ENCODE measurements at regions not wholly inside any gene's neighbourhood (a gene's known extent, or its start where the extent isn't known, plus 50 kb on each side); places are given as distances from the start of the nearest gene placed in this dataset.

GRCh38 chr9:87007711-87008366 is 60.5 kb upstream of the GAS1 start:
- no peak for DNase-seq (ENCODE audit: extremely low spot score)
- CTCF ChIA-PET = no interaction called here
- TF ChIP-seq HDGF (IDR thresholded peaks at IDR 0.05; ENCODE audit: borderline replicate concordance) = no peak
- POLR2A ChIA-PET = no interaction called here

GRCh38 chr9:87008667-87009066 is 61.4 kb upstream of the GAS1 start:
- DNase-seq (ENCODE audit: extremely low spot score) = no peak
- TF ChIP-seq SUZ12 (IDR thresholded peaks at IDR 0.05) = no peak
- no peak for TF ChIP-seq ZNF384 (IDR thresholded peaks at IDR 0.05)
- TF ChIP-seq BHLHE40 (IDR thresholded peaks at IDR 0.05; ENCODE audit: borderline replicate concordance) = no peak
- TF ChIP-seq FOXM1 (IDR thresholded peaks at IDR 0.05; ENCODE audit: borderline replicate concordance) = no peak
- no peak for TF ChIP-seq ARNT (IDR thresholded peaks at IDR 0.05)
- no peak for TF ChIP-seq ELF4 (IDR thresholded peaks at IDR 0.05)
- TF ChIP-seq CTBP1 (IDR thresholded peaks at IDR 0.05; ENCODE audit: borderline replicate concordance) = no peak
- no peak for TF ChIP-seq HDGF (IDR thresholded peaks at IDR 0.05; ENCODE audit: borderline replicate concordance)
- no peak for TF ChIP-seq LEF1 (IDR thresholded peaks at IDR 0.05; ENCODE audit: borderline replicate concordance)
- no peak for TF ChIP-seq SP1 (IDR thresholded peaks at IDR 0.05)
- TF ChIP-seq L3MBTL2 (conservative IDR thresholded peaks at IDR 0.05) = no peak
- ChIA-PET POLR2A (interaction anchor here (0.6 kb wide), 1 partner anchor 187 kb away, joined by 3 read pairs; no protein-coding TSS in a partner anchor), CTCF (interaction anchor here (0.6 to 0.7 kb wide), 2 partner anchors 24 to 406 kb away, joined by 3 to 5 read pairs; no protein-coding TSS in a partner anchor)

- TF ChIP-seq SP1 (IDR thresholded peaks at IDR 0.05) (no peak), PKNOX1 (IDR thresholded peaks at IDR 0.05) (no peak), ARNT (IDR thresholded peaks at IDR 0.05) (no peak), FOXM1 (IDR thresholded peaks at IDR 0.05; ENCODE audit: borderline replicate concordance) (no peak), TARDBP (IDR thresholded peaks at IDR 0.05) (no peak), HDGF (IDR thresholded peaks at IDR 0.05; ENCODE audit: borderline replicate concordance) (no peak), L3MBTL2 (conservative IDR thresholded peaks at IDR 0.05) (no peak), FOXK2 (IDR thresholded peaks at IDR 0.05) (no peak), LEF1 (IDR thresholded peaks at IDR 0.05; ENCODE audit: borderline replicate concordance) (no peak)
- POLR2A ChIA-PET = no interaction called here
- CTCF ChIA-PET = no interaction called here
- no peak for DNase-seq (ENCODE audit: extremely low spot score)
Observed at GRCh38 chr9:87010626-87011025, 63.3 kb upstream of the GAS1 start.

GRCh38 chr9:87011551-87011950 is 64.2 kb upstream of the GAS1 start:
- TF ChIP-seq FOXK2 (IDR thresholded peaks at IDR 0.05) = no peak
- TF ChIP-seq HDGF (IDR thresholded peaks at IDR 0.05; ENCODE audit: borderline replicate concordance) = no peak
- no peak for TF ChIP-seq BHLHE40 (IDR thresholded peaks at IDR 0.05; ENCODE audit: borderline replicate concordance)
- no peak for DNase-seq (ENCODE audit: extremely low spot score)
- POLR2A ChIA-PET = no interaction called here
- CTCF ChIA-PET = no interaction called here

- CTCF ChIA-PET = no interaction called here
- POLR2A ChIA-PET = no interaction called here
- TF ChIP-seq SP1 (IDR thresholded peaks at IDR 0.05) (no peak), SUZ12 (IDR thresholded peaks at IDR 0.05) (no peak), FOXM1 (IDR thresholded peaks at IDR 0.05; ENCODE audit: borderline replicate concordance) (no peak), ZNF384 (IDR thresholded peaks at IDR 0.05) (no peak), ELF4 (IDR thresholded peaks at IDR 0.05) (no peak), FOXA1 (IDR thresholded peaks at IDR 0.05) (no peak), ARNT (IDR thresholded peaks at IDR 0.05) (no peak), FOXK2 (IDR thresholded peaks at IDR 0.05) (no peak), CTBP1 (IDR thresholded peaks at IDR 0.05; ENCODE audit: borderline replicate concordance) (no peak), LEF1 (IDR thresholded peaks at IDR 0.05; ENCODE audit: borderline replicate concordance) (no peak), TARDBP (IDR thresholded peaks at IDR 0.05) (no peak), HDGF (IDR thresholded peaks at IDR 0.05; ENCODE audit: borderline replicate concordance) (no peak), BHLHE40 (IDR thresholded peaks at IDR 0.05; ENCODE audit: borderline replicate concordance) (no peak), L3MBTL2 (conservative IDR thresholded peaks at IDR 0.05) (no peak), NFRKB (IDR thresholded peaks at IDR 0.05) (no peak)
- no peak for DNase-seq (ENCODE audit: extremely low spot score)
Observed at GRCh38 chr9:87013490-87013889, 66.2 kb upstream of the GAS1 start.

- DNase-seq (ENCODE audit: extremely low spot score) = no peak
- ChIA-PET POLR2A (no interaction called here), CTCF (no interaction called here)
- TF ChIP-seq SUZ12 (IDR thresholded peaks at IDR 0.05) = no peak
- no peak for TF ChIP-seq NFRKB (IDR thresholded peaks at IDR 0.05)
- no peak for TF ChIP-seq ZNF384 (IDR thresholded peaks at IDR 0.05)
- TF ChIP-seq CTBP1 (IDR thresholded peaks at IDR 0.05; ENCODE audit: borderline replicate concordance) = no peak
- no peak for TF ChIP-seq HDGF (IDR thresholded peaks at IDR 0.05; ENCODE audit: borderline replicate concordance)
- no peak for TF ChIP-seq FOXA1 (IDR thresholded peaks at IDR 0.05)
- TF ChIP-seq LEF1 (IDR thresholded peaks at IDR 0.05; ENCODE audit: borderline replicate concordance) = no peak
- TF ChIP-seq PKNOX1 (IDR thresholded peaks at IDR 0.05) = no peak
- TF ChIP-seq TARDBP (IDR thresholded peaks at IDR 0.05) = no peak
- TF ChIP-seq ARNT (IDR thresholded peaks at IDR 0.05) = no peak
- TF ChIP-seq ELF4 (IDR thresholded peaks at IDR 0.05) = no peak
- TF ChIP-seq L3MBTL2 (conservative IDR thresholded peaks at IDR 0.05) = no peak
- no peak for TF ChIP-seq FOXK2 (IDR thresholded peaks at IDR 0.05)
- no peak for TF ChIP-seq BHLHE40 (IDR thresholded peaks at IDR 0.05; ENCODE audit: borderline replicate concordance)
Observed at GRCh38 chr9:87014436-87014835, 67.1 kb upstream of the GAS1 start.

GRCh38 chr9:87016681-87017080 is 69.4 kb upstream of the GAS1 start:
- TF ChIP-seq FOXA1 (IDR thresholded peaks at IDR 0.05) (no peak), NFRKB (IDR thresholded peaks at IDR 0.05) (no peak), HDGF (IDR thresholded peaks at IDR 0.05; ENCODE audit: borderline replicate concordance) (no peak)
- ChIA-PET CTCF (no interaction called here), POLR2A (no interaction called here)
- DNase-seq (ENCODE audit: extremely low spot score) = no peak
